Activated CD4-positive, alpha-beta T cell treated with anti-CD3 and anti-CD28 coated beads for 36 hours (primary cell): ENCODE measurements at regions not wholly inside any gene's neighbourhood (a gene's known extent, or its start where the extent isn't known, plus 50 kb on each side); places are given as distances from the start of the nearest gene placed in this dataset.
"Not testable (repeated sequence)": the region's sequence is repeated elsewhere in the genome, so short reads cannot be mapped to it uniquely, and the experiment has no call there.

Experiments
- ATAC-seq: fragments of 200-7000 bp; cut with Tn5 transposase; one replicate; pipeline ENCODE4 v1.10.0; 2021; ENCODE audit warnings: mild to moderate bottlenecking, moderate library complexity
- CTCF ChIA-PET: fragments of 350-600 bp; sonication (Branson Sonifier 250); formaldehyde crosslinking; loops from one replicate; lab custom pipeline; 2021; ENCODE audit warnings: antibody characterized with exemption; lab: Charles Lee
- POLR2A ChIA-PET: fragments of 350-600 bp; sonication (Branson Sonifier 250); formaldehyde crosslinking; loops from one replicate; lab custom pipeline; 2021; ENCODE audit warnings: antibody characterized with exemption, inconsistent platforms; lab: Charles Lee
- DNase-seq: peaks from one replicate; pipeline ENCODE4 v3.0.0-alpha.2; 2020
- H3K27ac Mint-ChIP-seq: one replicate; pipeline ENCODE4 v1.8.0; 2021; ENCODE audit warnings: mixed read lengths
- H3K27me3 Mint-ChIP-seq: one replicate; pipeline ENCODE4 v1.8.0; 2021; ENCODE audit warnings: mixed read lengths
- H3K36me3 Mint-ChIP-seq: one replicate; pipeline ENCODE4 v1.8.0; 2021; ENCODE audit warnings: low read depth, mixed read lengths
- H3K4me1 Mint-ChIP-seq: one replicate; pipeline ENCODE4 v1.8.0; 2021; ENCODE audit warnings: mixed read lengths
- H3K4me3 Mint-ChIP-seq: one replicate; pipeline ENCODE4 v1.8.0; 2021; ENCODE audit warnings: mild to moderate bottlenecking, moderate library complexity, mixed read lengths
- H3K9me3 Mint-ChIP-seq: one replicate; pipeline ENCODE4 v1.8.0; 2021; ENCODE audit warnings: low read depth, mixed read lengths
- intact Hi-C, 2 experiments: fragments of 100-400 bp; cut with DNase I in 1 of 2; cut with micrococcal nuclease in 1 of 2; formaldehyde crosslinking; loops; one replicate each; pipeline versions ENCODE4 v1.14.2 to v1.15.1; 2022 to 2024; cut with DNase I, micrococcal nuclease

- intact Hi-C loops = no loop called here
- no peak for ATAC-seq
Observed at GRCh38 chr11:92168936-92169335, 55.7 kb upstream of the FAT3 start.

GRCh38 chr11:92167571-92167970, 57.0 kb upstream of the FAT3 start:
- H3K4me1 Mint-ChIP-seq = no peaks in the 10 kb centered on the region
- no peak overlapping the region for H3K4me3 Mint-ChIP-seq
- H3K27ac Mint-ChIP-seq = no peak overlapping the region
- intact Hi-C loops = no loop called here
- POLR2A ChIA-PET = no interaction called here
- H3K27me3 Mint-ChIP-seq = no peaks in the 10 kb centered on the region
- ATAC-seq (no peak), DNase-seq (no peak)
- CTCF ChIA-PET = no interaction called here
- H3K36me3 Mint-ChIP-seq = no peaks in the 10 kb centered on the region
- no peaks in the 10 kb centered on the region for H3K9me3 Mint-ChIP-seq

More at GRCh38 chr11:92168936-92169335, 55.7 kb upstream of the FAT3 start:
- Mint-ChIP-seq H3K27me3 (no peaks in the 10 kb centered on the region), H3K4me3 (no peak overlapping the region), H3K36me3 (no peaks in the 10 kb centered on the region), H3K27ac (no peak overlapping the region), H3K9me3 (no peaks in the 10 kb centered on the region), H3K4me1 (no peaks in the 10 kb centered on the region)
- DNase-seq = no peak
- CTCF ChIA-PET = no interaction called here
- POLR2A ChIA-PET = no interaction called here

DNA sequence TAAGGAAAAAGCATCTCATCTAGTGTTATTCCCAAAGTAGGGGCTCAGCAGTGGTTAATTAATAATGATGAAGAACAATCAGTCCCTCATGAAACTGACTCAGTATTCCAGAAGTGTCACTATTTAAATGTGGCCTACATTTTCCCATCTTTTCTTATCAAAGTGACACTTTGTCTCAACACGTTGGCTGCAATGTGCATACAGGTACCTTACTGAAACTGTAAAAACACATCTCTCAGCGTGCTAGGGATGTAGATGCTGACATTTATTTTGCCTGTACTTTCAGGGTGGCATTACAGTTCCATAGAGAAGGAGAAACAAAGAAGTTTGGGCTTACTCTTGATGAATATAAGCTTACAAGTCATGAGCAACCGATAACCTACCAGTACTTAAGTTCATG, 58.3 kb upstream of the FAT3 start:
- no peak overlapping the region for H3K27ac Mint-ChIP-seq
- H3K27me3 Mint-ChIP-seq = no peaks in the 10 kb centered on the region
- DNase-seq (no peak), ATAC-seq (no peak)
- no peaks in the 10 kb centered on the region for H3K4me1 Mint-ChIP-seq
- CTCF ChIA-PET = no interaction called here
- no peaks in the 10 kb centered on the region for H3K36me3 Mint-ChIP-seq
- no peak overlapping the region for H3K4me3 Mint-ChIP-seq
- POLR2A ChIA-PET = no interaction called here
- intact Hi-C loops = no loop called here
- H3K9me3 Mint-ChIP-seq = no peaks in the 10 kb centered on the region

- Mint-ChIP-seq H3K9me3 (no peaks in the 10 kb centered on the region), H3K4me3 (no peak overlapping the region), H3K36me3 (no peaks in the 10 kb centered on the region), H3K27me3 (no peaks in the 10 kb centered on the region), H3K27ac (no peak overlapping the region), H3K4me1 (no peaks in the 10 kb centered on the region)
- ChIA-PET CTCF (no interaction called here), POLR2A (no interaction called here)
- DNase-seq = no peak
- no peak for ATAC-seq
- intact Hi-C loops = no loop called here
Observed at GRCh38 chr11:92163879-92164278, 60.7 kb upstream of the FAT3 start.

- CTCF ChIA-PET = no interaction called here
- no peaks in the 10 kb centered on the region for H3K36me3 Mint-ChIP-seq
- intact Hi-C loops = no loop called here
- no peak overlapping the region for H3K27ac Mint-ChIP-seq
- POLR2A ChIA-PET = no interaction called here
- H3K4me3 Mint-ChIP-seq = no peak overlapping the region
- no peaks in the 10 kb centered on the region for H3K27me3 Mint-ChIP-seq
- no peak for DNase-seq
- no peaks in the 10 kb centered on the region for H3K4me1 Mint-ChIP-seq
- H3K9me3 Mint-ChIP-seq = no peaks in the 10 kb centered on the region
- no peak for ATAC-seq
Observed at GRCh38 chr11:92162776-92163175, 61.8 kb upstream of the FAT3 start.

DNA sequence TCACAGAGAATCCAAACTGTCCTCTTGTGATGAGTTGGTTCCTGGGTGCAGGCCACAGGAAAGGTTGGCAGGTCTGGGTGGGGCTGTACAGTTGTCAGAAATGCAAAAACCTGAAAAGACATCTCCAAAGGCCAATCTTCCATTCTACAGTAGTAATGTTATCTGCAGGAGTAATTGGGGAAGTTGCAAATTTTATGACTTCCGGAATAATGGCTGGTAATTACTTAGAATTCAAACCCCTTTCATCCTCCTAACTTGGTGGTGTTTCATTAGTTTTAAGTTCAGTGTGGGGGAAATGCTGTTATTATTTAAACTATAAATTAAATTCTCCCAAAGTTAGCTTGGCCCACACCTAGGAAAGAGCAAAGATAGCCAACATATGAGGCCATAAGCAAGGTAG, 64.7 kb upstream of the FAT3 start:
- Mint-ChIP-seq H3K36me3 (no peaks in the 10 kb centered on the region), H3K4me1 (no peaks in the 10 kb centered on the region), H3K9me3 (no peaks in the 10 kb centered on the region), H3K27me3 (no peaks in the 10 kb centered on the region), H3K27ac (no peak overlapping the region), H3K4me3 (no peak overlapping the region)
- CTCF ChIA-PET = no interaction called here
- POLR2A ChIA-PET = no interaction called here
- intact Hi-C loops = no loop called here
- DNase-seq = no peak
- no peak for ATAC-seq

GRCh38 chr11:92157390-92157789, 67.2 kb upstream of the FAT3 start:
- ATAC-seq, DNase-seq, H3K4me3 Mint-ChIP-seq, intact Hi-C loops, H3K9me3 Mint-ChIP-seq, H3K27ac Mint-ChIP-seq, H3K36me3 Mint-ChIP-seq, CTCF ChIA-PET, POLR2A ChIA-PET, H3K27me3 Mint-ChIP-seq, H3K4me1 Mint-ChIP-seq: not testable (repeated sequence)

- ChIA-PET CTCF (interaction anchor here (0.6 kb wide), 1 partner anchor 62 kb away, joined by 4 read pairs; no protein-coding TSS in a partner anchor), POLR2A (no interaction called here)
- no peaks in the 10 kb centered on the region for H3K4me1 Mint-ChIP-seq
- H3K36me3 Mint-ChIP-seq = no peaks in the 10 kb centered on the region
- no peak for DNase-seq
- intact Hi-C loops = no loop called here
- H3K27ac Mint-ChIP-seq = no peak overlapping the region
- H3K27me3 Mint-ChIP-seq = no peaks in the 10 kb centered on the region
- H3K4me3 Mint-ChIP-seq = no peak overlapping the region
- no peak for ATAC-seq
- no peaks in the 10 kb centered on the region for H3K9me3 Mint-ChIP-seq
Observed at GRCh38 chr11:92154611-92155010, 70.0 kb upstream of the FAT3 start.

DNA sequence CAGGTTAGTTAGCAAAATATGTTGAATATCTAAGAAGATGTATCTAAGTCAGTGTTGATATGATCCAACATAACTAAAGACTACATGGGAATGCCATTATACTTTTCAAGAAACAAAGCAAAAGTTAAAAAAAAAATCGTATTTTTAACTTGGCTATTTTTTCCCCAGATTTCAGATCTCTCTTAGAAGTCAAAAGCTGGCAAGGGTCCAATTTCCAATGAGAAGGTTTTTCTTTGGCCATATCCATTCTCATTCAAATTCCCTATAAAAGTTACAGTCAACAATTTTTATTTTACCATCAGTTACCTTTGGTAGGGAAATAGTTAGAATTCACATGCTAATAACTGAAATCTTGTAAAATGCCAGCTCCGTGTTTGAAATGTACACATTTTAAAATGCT, 70.5 kb upstream of the FAT3 start:
- DNase-seq (no peak), ATAC-seq (no peak)
- Mint-ChIP-seq H3K4me1 (no peaks in the 10 kb centered on the region), H3K27ac (no peak overlapping the region), H3K27me3 (no peaks in the 10 kb centered on the region), H3K36me3 (no peaks in the 10 kb centered on the region), H3K9me3 (no peaks in the 10 kb centered on the region), H3K4me3 (no peak overlapping the region)
- ChIA-PET CTCF (no interaction called here), POLR2A (no interaction called here)
- intact Hi-C loops = no loop called here

- Mint-ChIP-seq H3K27me3 (no peaks in the 10 kb centered on the region), H3K27ac (no peak overlapping the region), H3K36me3 (no peaks in the 10 kb centered on the region), H3K4me3 (no peak overlapping the region), H3K9me3 (no peaks in the 10 kb centered on the region), H3K4me1 (no peaks in the 10 kb centered on the region)
- ATAC-seq (no peak), DNase-seq (no peak)
- ChIA-PET POLR2A (interaction anchor here (0.7 kb wide), 1 partner anchor 242 kb away, joined by 4 read pairs; no protein-coding TSS in a partner anchor), CTCF (no interaction called here)
- intact Hi-C loops = no loop called here
Observed at GRCh38 chr11:92153542-92153941, 71.1 kb upstream of the FAT3 start.

GRCh38 chr11:92152245-92152644, 72.4 kb upstream of the FAT3 start:
- no peaks in the 10 kb centered on the region for H3K4me1 Mint-ChIP-seq
- H3K27ac Mint-ChIP-seq = no peak overlapping the region
- POLR2A ChIA-PET = no interaction called here
- intact Hi-C loops = no loop called here
- no peak overlapping the region for H3K4me3 Mint-ChIP-seq
- DNase-seq (no peak), ATAC-seq (no peak)
- no peaks in the 10 kb centered on the region for H3K27me3 Mint-ChIP-seq
- H3K36me3 Mint-ChIP-seq = no peaks in the 10 kb centered on the region
- CTCF ChIA-PET = interaction anchor here (0.8 kb wide), 1 partner anchor 312 kb away, joined by 5 read pairs; no protein-coding TSS in a partner anchor
- no peaks in the 10 kb centered on the region for H3K9me3 Mint-ChIP-seq

GRCh38 chr11:92149996-92150395, 74.6 kb upstream of the FAT3 start:
- DNase-seq (no peak), ATAC-seq (no peak)
- no peaks in the 10 kb centered on the region for H3K27me3 Mint-ChIP-seq
- H3K9me3 Mint-ChIP-seq = no peaks in the 10 kb centered on the region
- H3K4me1 Mint-ChIP-seq = no peaks in the 10 kb centered on the region
- intact Hi-C loops = no loop called here
- POLR2A ChIA-PET = no interaction called here
- no peak overlapping the region for H3K4me3 Mint-ChIP-seq
- H3K27ac Mint-ChIP-seq = no peak overlapping the region
- CTCF ChIA-PET = no interaction called here
- H3K36me3 Mint-ChIP-seq = no peaks in the 10 kb centered on the region

DNA sequence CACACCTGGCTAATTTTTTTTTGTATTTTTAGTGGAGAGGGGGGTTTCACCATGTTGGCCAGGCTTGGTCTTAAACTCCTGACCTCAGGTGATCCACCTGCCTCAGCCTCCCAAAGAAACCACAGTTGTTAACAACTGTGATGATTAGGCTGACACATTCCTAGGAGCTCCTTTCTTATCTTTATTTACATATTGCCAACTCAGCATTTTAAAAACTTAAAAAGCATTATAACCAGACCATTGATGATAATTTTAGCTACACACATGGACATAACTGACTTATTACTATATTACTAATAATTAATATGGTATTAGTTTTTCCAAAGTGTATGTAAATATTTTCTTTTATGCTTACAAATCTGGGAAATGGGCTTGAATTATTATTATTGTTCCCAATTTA, 82.9 kb upstream of the FAT3 start:
- ATAC-seq (no peak), DNase-seq (no peak)
- ChIA-PET POLR2A (no interaction called here), CTCF (no interaction called here)
- no peaks in the 10 kb centered on the region for H3K36me3 Mint-ChIP-seq
- H3K4me1 Mint-ChIP-seq = no peaks in the 10 kb centered on the region
- intact Hi-C loops = no loop called here
- H3K4me3 Mint-ChIP-seq = no peak overlapping the region
- H3K9me3 Mint-ChIP-seq = peaks cover 5% of the 10 kb centered on the region
- no peak overlapping the region for H3K27ac Mint-ChIP-seq
- no peaks in the 10 kb centered on the region for H3K27me3 Mint-ChIP-seq
